Epithelial cell of esophagus (primary cell): ENCODE measurements at regions not wholly inside any gene's neighbourhood (a gene's known extent, or its start where the extent isn't known, plus 50 kb on each side); places are given as distances from the start of the nearest gene placed in this dataset.
"Not testable (repeated sequence)": the region's sequence is repeated elsewhere in the genome, so short reads cannot be mapped to it uniquely, and the experiment has no call there.

Experiments
- DNase-seq: peaks from one replicate; pipeline ENCODE4 v3.0.0; 2010; ENCODE audit warnings: low read depth
- H3K4me3 ChIP-seq: 2 replicates; pipeline ENCODE4 v1.5.1; 2011; ENCODE audit warnings: mild to moderate bottlenecking, low read length, control low read depth
- CTCF ChIP-seq: IDR thresholded peaks from 2 replicates; pipeline ENCODE4 v1.5.1; 2011; ENCODE audit warnings: low read depth, mild to moderate bottlenecking, low read length, control low read depth, inconsistent platforms; ENCODE audit not compliant: insufficient read depth; ENCODE audit errors: missing control alignments

- DNase-seq: no peak
- H3K4me3 ChIP-seq: no peak overlapping the region
- TF ChIP-seq CTCF: no peak
Measured at GRCh38 chr5:107012371-107012770, 658.4 kb downstream of the EFNA5 start.

GRCh38 chr5:107011605-107012004, 659.1 kb downstream of the EFNA5 start:
- no peak overlapping the region for H3K4me3 ChIP-seq
- no peak for DNase-seq
- no peak for TF ChIP-seq CTCF

GRCh38 chr5:107010060-107010459, 660.7 kb downstream of the EFNA5 start:
- no peak for DNase-seq
- no peak overlapping the region for H3K4me3 ChIP-seq
- no peak for TF ChIP-seq CTCF

- TF ChIP-seq CTCF: no peak
- no peak overlapping the region for H3K4me3 ChIP-seq
- DNase-seq: no peak
Measured at GRCh38 chr5:107005653-107006052, 665.1 kb downstream of the EFNA5 start.

GRCh38 chr5:107005161-107005560, 665.6 kb downstream of the EFNA5 start:
- DNase-seq: no peak
- H3K4me3 ChIP-seq: no peak overlapping the region
- no peak for TF ChIP-seq CTCF

- H3K4me3 ChIP-seq: no peak overlapping the region
- TF ChIP-seq CTCF: no peak
- DNase-seq: no peak
Measured at GRCh38 chr5:107002115-107002514, 668.6 kb downstream of the EFNA5 start.

GRCh38 chr5:106999506-106999905, 671.2 kb downstream of the EFNA5 start:
- not testable (repeated sequence) for DNase-seq, H3K4me3 ChIP-seq

GRCh38 chr5:106986006-106986405, 684.7 kb downstream of the EFNA5 start:
- DNase-seq: no peak
- TF ChIP-seq CTCF: no peak
- H3K4me3 ChIP-seq: no peak overlapping the region
